HUES48 (cell line): ENCODE measurements at regions not wholly inside any gene's neighbourhood (a gene's known extent, or its start where the extent isn't known, plus 50 kb on each side); places are given as distances from the start of the nearest gene placed in this dataset.
"Not testable (repeated sequence)": the region's sequence is repeated elsewhere in the genome, so short reads cannot be mapped to it uniquely, and the experiment has no call there.

Experiments used
- H3K27ac ChIP-seq: one replicate; pipeline ENCODE4 v1.7.0; 2013; ENCODE audit warnings: low read depth, low read length, inconsistent platforms
- H3K27me3 ChIP-seq: 2 replicates; pipeline ENCODE4 v1.6.1; 2013; ENCODE audit warnings: mild to moderate bottlenecking, low read length; ENCODE audit not compliant: control insufficient read depth, insufficient read depth
- H3K36me3 ChIP-seq: 2 replicates; pipeline ENCODE4 v1.6.1; 2013; ENCODE audit warnings: low read length; ENCODE audit not compliant: control insufficient read depth, insufficient read depth
- H3K4me1 ChIP-seq: 2 replicates; pipeline ENCODE4 v1.6.1; 2013; ENCODE audit warnings: mild to moderate bottlenecking, low read length; ENCODE audit not compliant: control insufficient read depth, insufficient read depth
- H3K4me3 ChIP-seq: 2 replicates; pipeline ENCODE4 v1.5.1; 2013; ENCODE audit warnings: mild to moderate bottlenecking, low read depth, low read length
- H3K9ac ChIP-seq: 2 replicates; pipeline ENCODE4 v1.6.1; 2013; ENCODE audit warnings: mild to moderate bottlenecking, low read depth, low read length, moderate library complexity
- H3K9me3 ChIP-seq: 2 replicates; pipeline ENCODE4 v1.6.1; 2013; ENCODE audit warnings: low read length; ENCODE audit not compliant: control insufficient read depth, insufficient read depth

DNA sequence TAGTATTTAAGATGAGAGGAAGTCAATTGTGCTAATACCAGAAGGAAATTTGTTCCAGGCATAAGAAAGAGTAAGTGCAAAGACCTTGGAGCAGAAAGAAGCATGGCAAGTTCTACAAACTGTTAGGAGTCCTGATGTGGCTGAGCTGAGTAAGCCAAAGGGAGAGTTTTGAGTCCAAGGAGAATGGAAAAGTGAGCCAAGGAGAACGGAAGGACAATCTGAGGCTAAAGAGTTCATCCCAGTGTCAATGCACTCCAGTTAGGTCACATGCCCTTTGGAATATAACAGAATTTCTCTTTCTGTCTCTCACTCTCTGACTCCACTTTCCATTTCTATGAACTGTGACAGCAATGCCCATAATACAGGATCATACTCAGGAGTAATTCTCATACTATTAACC lies 224.7 kb downstream of the CAAP1 start:
- H3K27me3 ChIP-seq = no peaks in the 10 kb centered on the region
- no peaks in the 10 kb centered on the region for H3K36me3 ChIP-seq
- H3K27ac ChIP-seq = no peak overlapping the region
- H3K9me3 ChIP-seq = no peaks in the 10 kb centered on the region
- H3K4me1 ChIP-seq = peaks cover 7% of the 10 kb centered on the region; the same call in 1 of the 2 replicates
- no peak overlapping the region for H3K9ac ChIP-seq
- no peak overlapping the region for H3K4me3 ChIP-seq

- Histone ChIP-seq H3K4me1 (peaks cover 7% of the 10 kb centered on the region; the same call in 1 of the 2 replicates), H3K9me3 (no peaks in the 10 kb centered on the region), H3K36me3 (no peaks in the 10 kb centered on the region), H3K27ac (no peak overlapping the region), H3K4me3 (no peak overlapping the region), H3K9ac (no peak overlapping the region), H3K27me3 (no peaks in the 10 kb centered on the region)
Observed at GRCh38 chr9:26665666-26666065, 226.9 kb downstream of the CAAP1 start.

DNA sequence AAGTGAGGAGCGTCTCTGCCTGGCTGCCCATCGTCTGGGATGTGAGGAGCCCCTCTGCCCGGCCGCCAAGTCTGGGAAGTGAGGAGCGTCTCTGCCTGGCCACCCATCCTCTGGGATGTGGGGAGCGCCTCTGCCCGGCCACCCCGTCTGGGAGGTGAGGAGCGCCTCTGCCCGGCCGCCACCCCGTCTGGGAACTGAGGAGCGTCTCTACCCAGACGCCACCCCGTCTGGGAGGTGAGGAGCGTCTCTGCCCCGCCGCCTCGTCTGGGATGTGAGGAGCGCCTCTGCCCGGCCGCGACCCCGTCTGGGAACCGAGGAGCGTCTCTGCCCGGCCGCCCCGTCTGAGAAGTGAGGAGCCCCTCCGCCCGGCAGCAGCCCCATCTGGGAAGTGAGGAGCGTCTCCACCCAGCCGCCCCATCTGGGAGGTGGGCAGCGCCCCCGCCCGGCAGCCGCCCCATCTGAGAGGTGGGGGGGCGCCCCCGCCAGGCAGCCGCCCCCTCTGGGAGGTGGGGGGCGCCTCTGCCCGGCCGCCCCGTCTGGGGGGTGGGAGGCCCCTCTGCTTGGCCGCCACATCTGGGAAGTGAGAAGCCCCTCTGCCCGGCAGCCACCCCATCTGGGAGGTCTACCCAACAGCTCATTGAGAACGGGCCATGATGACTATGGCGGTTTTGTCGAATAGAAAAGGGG lies 228.4 kb downstream of the CAAP1 start:
- H3K4me1 ChIP-seq, H3K9ac ChIP-seq, H3K4me3 ChIP-seq, H3K9me3 ChIP-seq, H3K27ac ChIP-seq, H3K27me3 ChIP-seq, H3K36me3 ChIP-seq: not testable (repeated sequence)

- no peaks in the 10 kb centered on the region for H3K9me3 ChIP-seq
- no peak overlapping the region for H3K27ac ChIP-seq
- H3K4me3 ChIP-seq = no peak overlapping the region
- no peaks in the 10 kb centered on the region for H3K27me3 ChIP-seq
- H3K9ac ChIP-seq = no peak overlapping the region
- H3K36me3 ChIP-seq = no peaks in the 10 kb centered on the region
- no peaks in the 10 kb centered on the region for H3K4me1 ChIP-seq
Observed at GRCh38 chr9:26662476-26662875, 230.1 kb downstream of the CAAP1 start.

DNA sequence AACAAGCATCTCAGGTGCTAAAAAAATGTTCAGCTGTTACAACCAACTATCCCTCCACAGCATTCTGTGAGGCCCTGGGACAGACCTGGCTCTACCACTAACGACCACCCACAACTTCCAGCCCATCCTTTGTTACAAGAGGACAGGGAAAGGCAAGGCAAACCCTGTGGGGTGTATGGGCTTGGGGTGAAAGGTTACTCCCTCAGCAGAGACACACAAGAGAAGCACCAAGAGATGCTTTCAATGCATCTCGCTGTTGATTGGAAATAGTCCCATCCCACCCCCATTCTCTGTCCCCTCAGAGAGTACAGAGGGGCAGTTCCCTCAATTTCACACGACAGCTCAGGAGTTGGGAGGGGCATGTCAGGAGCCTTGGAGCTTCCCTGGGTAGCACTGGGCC lies 234.1 kb downstream of the CAAP1 start:
- Histone ChIP-seq H3K9me3 (no peaks in the 10 kb centered on the region), H3K36me3 (no peaks in the 10 kb centered on the region)

GRCh38 chr9:26657958-26658357 lies 234.6 kb downstream of the CAAP1 start:
- Histone ChIP-seq H3K4me1 (peaks cover 3% of the 10 kb centered on the region; the same call in 1 of the 2 replicates), H3K9me3 (no peaks in the 10 kb centered on the region), H3K27ac (no peak overlapping the region), H3K9ac (no peak overlapping the region), H3K27me3 (no peaks in the 10 kb centered on the region), H3K4me3 (no peak overlapping the region), H3K36me3 (no peaks in the 10 kb centered on the region)

More for the DNA sequence above, 234.1 kb downstream of the CAAP1 start:
- Histone ChIP-seq H3K4me3 (no peak overlapping the region), H3K4me1 (peaks cover 3% of the 10 kb centered on the region; the same call in 1 of the 2 replicates), H3K27ac (no peak overlapping the region), H3K27me3 (no peaks in the 10 kb centered on the region), H3K9ac (no peak overlapping the region)

GRCh38 chr9:26656003-26656870 lies 236.4 kb downstream of the CAAP1 start:
- Histone ChIP-seq H3K27me3 (no peaks in the 10 kb centered on the region), H3K9me3 (no peaks in the 10 kb centered on the region), H3K36me3 (no peaks in the 10 kb centered on the region), H3K9ac (no peak overlapping the region), H3K4me3 (no peak overlapping the region), H3K27ac (no peak overlapping the region), H3K4me1 (peaks cover 3% of the 10 kb centered on the region; the same call in 1 of the 2 replicates)

DNA sequence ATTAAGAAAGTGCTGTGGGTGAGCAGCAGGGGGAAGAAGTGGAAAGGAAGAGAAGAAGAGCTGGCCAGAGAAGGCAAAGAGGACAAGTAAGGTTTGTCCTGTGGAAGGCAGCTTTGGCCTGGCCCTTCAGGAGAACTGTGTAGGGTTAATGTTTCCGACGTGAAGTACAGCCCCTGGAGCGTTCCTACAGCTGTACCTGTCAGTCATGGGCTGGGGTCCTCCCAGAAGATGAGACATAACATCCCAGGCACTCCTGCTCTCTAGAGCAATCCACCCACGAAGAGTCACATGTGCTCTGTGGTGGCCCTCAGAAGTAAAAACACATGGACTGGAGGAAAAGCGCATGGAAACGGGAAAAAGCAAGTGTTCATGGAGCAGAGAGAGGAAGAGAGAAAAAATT lies 237.4 kb downstream of the CAAP1 start:
- Histone ChIP-seq H3K4me3 (no peak overlapping the region), H3K36me3 (no peaks in the 10 kb centered on the region), H3K9me3 (no peaks in the 10 kb centered on the region), H3K27ac (no peak overlapping the region), H3K4me1 (peaks cover 3% of the 10 kb centered on the region; the same call in 1 of the 2 replicates), H3K9ac (no peak overlapping the region), H3K27me3 (no peaks in the 10 kb centered on the region)

GRCh38 chr9:26650325-26650724 lies 242.3 kb downstream of the CAAP1 start:
- H3K27ac ChIP-seq = no peak overlapping the region
- H3K4me3 ChIP-seq = no peak overlapping the region
- H3K9ac ChIP-seq = no peak overlapping the region
- no peaks in the 10 kb centered on the region for H3K4me1 ChIP-seq
- no peaks in the 10 kb centered on the region for H3K36me3 ChIP-seq
- H3K9me3 ChIP-seq = no peaks in the 10 kb centered on the region
- H3K27me3 ChIP-seq = no peaks in the 10 kb centered on the region

DNA sequence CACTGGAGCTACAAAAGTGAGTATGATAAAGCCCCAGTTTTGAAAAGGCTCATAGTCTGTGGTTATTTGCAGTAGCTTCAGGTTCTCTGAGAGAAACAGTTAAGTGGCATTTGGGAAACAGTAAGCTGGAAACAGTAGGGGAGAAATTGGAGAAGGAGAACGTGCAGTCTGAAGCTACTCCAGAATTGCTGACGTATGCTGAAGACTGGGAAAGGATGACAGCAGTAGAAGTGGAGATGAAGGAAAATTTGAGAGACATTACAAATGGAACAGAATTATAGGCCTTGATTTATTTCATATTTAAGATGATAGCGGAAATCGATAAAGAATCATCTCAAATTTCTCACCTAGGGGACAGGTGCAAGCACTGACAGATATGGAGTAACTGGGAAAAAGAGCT lies 248.8 kb downstream of the CAAP1 start:
- Histone ChIP-seq H3K4me3 (no peak overlapping the region), H3K36me3 (no peaks in the 10 kb centered on the region), H3K27ac (no peak overlapping the region), H3K9me3 (no peaks in the 10 kb centered on the region), H3K4me1 (0 out of 2 replicates have a peak, but pooled peaks cover 3% of the 10 kb centered on the region), H3K9ac (no peak overlapping the region), H3K27me3 (peaks cover under 1% of the 10 kb centered on the region; the same call in 1 of the 2 replicates)

GRCh38 chr9:26639761-26640160 lies 252.8 kb downstream of the CAAP1 start:
- Histone ChIP-seq H3K9ac (no peak overlapping the region), H3K9me3 (no peaks in the 10 kb centered on the region), H3K4me3 (no peak overlapping the region), H3K27me3 (peaks cover 10% of the 10 kb centered on the region), H3K27ac (no peak overlapping the region), H3K36me3 (no peaks in the 10 kb centered on the region), H3K4me1 (peaks cover 19% of the 10 kb centered on the region)
